Left ventricle myocardium superior (tissue), 1 donor: ENCODE measurements at regions not wholly inside any gene's neighbourhood (a gene's known extent, or its start where the extent isn't known, plus 50 kb on each side); places are given as distances from the start of the nearest gene placed in this dataset.

Source experiments
- ATAC-seq: fragments of 200-7000 bp; cut with Tn5 transposase; one replicate; pipeline ENCODE4 v1.9.1; 2020; ENCODE audit warnings: mild to moderate bottlenecking, moderate library complexity
- DNase-seq: peaks from one replicate; pipeline ENCODE4 v3.0.0-alpha.2; 2020
- intact Hi-C: fragments of 100-400 bp; cut with micrococcal nuclease; formaldehyde crosslinking; loops from one replicate; pipeline ENCODE4 v1.11.0; 2022
- donor health status: DM: no; HTN: yes; CAD: no; lungs with severe emphysema.

GRCh38 chr6:77979204-77979603 is 326.4 kb downstream of the MEI4 start:
- intact Hi-C loops: no loop called here
- DNase-seq (no peak), ATAC-seq (no peak)

- DNase-seq (no peak), ATAC-seq (no peak)
- intact Hi-C loops: no loop called here
Observed at GRCh38 chr6:77986380-77987034, 333.7 kb downstream of the MEI4 start.

DNA sequence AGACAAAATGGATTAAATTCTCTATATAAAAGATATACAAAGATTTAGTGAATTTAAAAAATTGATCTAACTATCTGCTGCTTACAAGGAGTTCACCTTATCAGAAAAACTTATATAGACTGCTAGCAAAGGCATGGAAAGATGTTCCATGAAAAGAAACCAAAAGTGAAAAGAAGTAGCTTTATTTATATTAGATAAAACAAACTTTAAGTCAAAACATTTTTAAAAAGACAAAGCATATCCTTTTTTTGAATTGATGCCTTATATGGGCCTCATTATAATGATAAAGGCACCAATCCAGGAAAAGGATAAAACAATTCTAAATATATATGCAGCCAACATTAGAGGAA is 334.2 kb downstream of the MEI4 start:
- ATAC-seq: no peak
- intact Hi-C loops: no loop called here
- no peak for DNase-seq

DNA sequence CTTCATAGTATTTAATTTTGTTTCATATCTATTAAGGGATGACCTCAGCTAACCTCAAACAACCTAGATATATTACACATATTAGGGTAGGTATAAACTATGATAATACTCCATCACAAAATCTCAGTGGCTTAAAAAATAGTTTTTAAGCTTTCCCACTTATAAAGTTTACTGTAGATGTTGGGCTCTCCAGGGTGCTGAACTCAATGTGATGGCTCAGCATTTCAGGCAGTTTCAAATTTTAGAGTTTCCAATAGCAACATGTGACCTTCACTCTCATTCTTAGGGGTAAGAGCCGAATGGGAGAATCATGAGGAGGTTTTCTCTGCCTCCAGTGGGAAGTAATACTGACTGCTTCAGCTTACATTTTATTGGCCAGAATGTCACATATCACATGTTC is 357.3 kb downstream of the MEI4 start:
- no peak for ATAC-seq
- intact Hi-C loops: no loop called here
- no peak for DNase-seq

GRCh38 chr6:78020586-78020985 is 367.7 kb downstream of the MEI4 start:
- DNase-seq: no peak
- no peak for ATAC-seq
- intact Hi-C loops: no loop called here

DNA sequence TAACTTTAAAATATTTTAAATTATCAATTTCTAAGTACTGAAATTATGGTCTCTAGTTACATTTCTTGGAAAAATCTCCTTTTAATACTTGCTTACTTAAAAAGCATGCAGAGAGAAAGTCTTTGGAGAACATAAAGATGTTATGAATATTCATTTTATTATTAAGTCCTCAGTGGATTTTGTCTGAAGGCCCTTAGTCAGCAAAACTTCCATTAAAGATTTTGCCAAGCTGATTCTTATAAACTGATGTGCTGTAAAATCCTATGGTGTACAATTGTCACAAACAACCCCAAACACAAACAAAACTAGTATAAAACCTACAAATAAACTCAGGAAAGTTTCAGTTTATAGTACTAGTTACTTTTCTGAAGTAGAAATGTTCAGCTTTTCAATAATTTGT is 372.7 kb downstream of the MEI4 start:
- no peak for DNase-seq
- no peak for ATAC-seq
- intact Hi-C loops: no loop called here

GRCh38 chr6:78031228-78031627 is 378.4 kb downstream of the MEI4 start:
- DNase-seq (no peak), ATAC-seq (no peak)
- intact Hi-C loops: no loop called here

- DNase-seq (no peak), ATAC-seq (no peak)
- intact Hi-C loops: no loop called here
Observed at GRCh38 chr6:78059171-78059570, 406.3 kb downstream of the MEI4 start.

DNA sequence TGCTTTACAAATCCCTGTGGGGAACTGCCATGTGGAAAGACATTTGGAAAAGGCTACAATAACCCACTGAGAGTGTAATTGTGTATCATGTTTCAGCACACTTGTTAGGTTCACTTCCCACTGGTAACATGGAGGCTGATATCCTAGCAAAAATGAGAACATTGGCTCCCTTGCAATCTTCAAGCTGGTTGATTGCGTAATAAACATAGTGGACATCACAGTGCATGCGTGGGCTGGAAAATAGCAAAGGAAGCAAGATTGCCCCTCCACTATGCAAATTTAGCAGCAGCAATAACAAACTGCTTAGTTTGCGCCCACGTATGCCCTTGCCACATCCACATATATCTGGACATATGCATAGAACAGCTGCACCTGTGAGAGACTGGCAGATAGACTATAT is 410.2 kb downstream of the MEI4 start:
- ATAC-seq (no peak), DNase-seq (no peak)
- intact Hi-C loops: no loop called here

DNA sequence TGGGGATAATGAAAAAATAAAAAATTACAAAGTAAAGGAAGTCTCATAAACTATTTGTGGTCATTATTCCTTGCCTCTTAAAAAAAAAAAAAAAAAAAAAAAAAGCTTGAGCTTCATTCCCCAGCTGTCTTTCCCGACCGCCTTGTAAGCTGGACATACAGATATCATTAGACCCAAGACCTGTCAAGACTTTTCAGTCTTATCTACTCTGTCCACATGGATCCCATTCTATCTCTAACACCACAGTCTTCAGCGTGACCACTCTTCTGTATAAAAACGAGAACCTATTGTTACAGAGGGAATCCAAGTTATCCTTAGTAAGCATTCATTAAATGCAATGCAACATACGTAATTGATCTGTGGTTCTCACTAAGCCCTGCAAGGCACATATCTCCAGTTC is 423.5 kb downstream of the MEI4 start:
- ATAC-seq: no peak
- intact Hi-C loops: no loop called here

DNA sequence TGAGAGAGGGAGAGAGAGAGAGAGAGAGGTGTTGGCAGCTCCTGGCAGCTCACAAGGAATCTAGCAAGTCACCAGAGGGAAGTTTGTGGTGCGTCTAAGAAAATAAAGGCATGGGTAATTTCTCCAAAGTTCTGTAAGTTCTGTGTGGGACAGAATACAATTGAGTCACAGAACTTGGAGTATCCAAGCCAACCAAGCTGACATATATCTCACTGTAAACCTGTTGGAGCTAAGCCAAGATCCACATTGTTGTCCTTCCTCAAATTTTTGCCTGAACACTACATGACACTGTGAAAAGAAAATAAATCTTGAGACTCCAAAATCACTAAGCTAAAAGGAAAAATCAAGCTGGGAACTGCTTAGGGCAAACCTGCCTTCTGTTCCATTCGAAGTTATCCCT is 436.7 kb downstream of the MEI4 start:
- DNase-seq (no peak), ATAC-seq (no peak)
- intact Hi-C loops: no loop called here

More for the DNA sequence above, 423.5 kb downstream of the MEI4 start:
- DNase-seq: no peak

GRCh38 chr6:78093906-78094305 is 441.1 kb downstream of the MEI4 start:
- intact Hi-C loops: no loop called here
- ATAC-seq: no peak
- no peak for DNase-seq

DNA sequence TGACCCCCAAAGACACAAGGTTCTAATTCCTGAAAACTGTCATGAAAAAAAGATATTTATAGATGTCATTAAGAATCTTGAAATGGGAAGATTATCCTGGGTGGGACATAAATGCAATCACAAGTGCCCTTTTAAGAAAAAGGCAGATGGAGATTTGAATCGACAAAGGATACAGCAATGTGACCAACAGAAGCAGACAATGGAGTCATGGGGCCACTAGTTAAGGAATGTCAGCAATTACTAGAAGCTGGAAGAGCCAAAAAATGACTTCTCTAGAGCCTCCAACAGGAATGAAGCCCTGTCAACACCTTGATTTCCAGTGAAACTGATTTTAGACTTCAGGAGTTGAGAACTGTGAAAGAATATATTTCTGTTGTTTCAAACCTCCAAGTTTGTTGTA is 448.5 kb downstream of the MEI4 start:
- intact Hi-C loops: no loop called here
- no peak for ATAC-seq
- DNase-seq: no peak

DNA sequence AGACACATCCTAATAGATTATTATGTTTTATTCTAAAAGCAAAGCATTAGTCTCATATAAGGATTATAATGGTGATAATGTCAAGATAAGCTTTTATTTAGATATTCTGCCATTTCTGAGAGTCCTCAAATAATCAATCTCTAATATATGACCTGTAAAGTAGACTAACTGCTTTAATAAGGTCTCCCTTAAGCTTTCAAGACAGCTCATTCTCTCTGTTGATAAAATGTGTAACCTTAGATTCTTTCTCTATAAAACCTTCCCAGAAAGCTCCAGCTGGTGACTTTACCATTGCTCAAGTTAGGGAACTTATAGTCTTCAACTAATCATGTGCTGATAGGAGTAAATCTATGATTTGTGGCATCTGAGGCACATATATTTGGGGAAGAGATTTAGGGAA is 457.8 kb downstream of the MEI4 start:
- DNase-seq (no peak), ATAC-seq (no peak)
- intact Hi-C loops: no loop called here

DNA sequence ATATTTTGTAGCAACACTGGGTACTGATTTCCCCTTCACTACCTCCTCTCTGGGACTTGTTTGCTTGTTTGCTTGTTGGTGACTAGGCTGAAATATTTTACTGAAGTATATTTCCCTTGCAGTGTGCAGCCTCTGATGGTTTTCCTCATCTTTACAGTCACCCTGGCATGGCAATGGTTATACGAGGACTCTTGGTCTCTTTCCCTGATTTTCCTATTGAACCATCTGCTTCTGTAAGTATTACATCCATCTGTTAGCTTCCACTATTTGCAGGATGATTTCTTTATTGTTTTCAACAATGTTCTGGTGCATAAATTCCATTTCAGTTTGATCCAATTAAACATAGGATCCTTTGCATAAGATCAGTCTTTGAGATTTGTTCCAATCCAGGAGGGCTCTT is 465.1 kb downstream of the MEI4 start:
- no peak for ATAC-seq
- no peak for DNase-seq
- intact Hi-C loops: no loop called here

DNA sequence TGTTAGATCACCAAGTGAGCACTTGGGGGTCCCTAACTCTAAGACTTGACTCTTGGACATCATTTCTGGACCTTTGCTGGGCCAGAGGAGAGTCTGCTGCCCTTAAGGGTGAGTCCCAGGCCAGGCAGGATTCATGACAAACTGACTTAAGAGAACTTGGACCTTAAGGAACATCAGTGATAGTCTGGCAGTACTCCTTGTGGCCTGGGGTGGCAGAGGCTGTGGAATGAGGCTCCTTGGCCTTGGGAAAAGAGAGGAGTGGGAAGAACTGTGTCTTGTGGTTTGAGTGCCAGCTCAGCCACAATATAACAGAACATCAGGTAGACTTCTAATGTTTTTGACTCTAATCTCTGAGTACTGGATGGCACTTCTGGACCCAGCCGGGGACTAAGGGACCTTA is 478.7 kb downstream of the MEI4 start:
- no peak for ATAC-seq
- no peak for DNase-seq
- intact Hi-C loops: no loop called here

- intact Hi-C loops: no loop called here
- DNase-seq (no peak), ATAC-seq (no peak)
Observed at GRCh38 chr6:78132671-78133410, 480.0 kb downstream of the MEI4 start.

DNA sequence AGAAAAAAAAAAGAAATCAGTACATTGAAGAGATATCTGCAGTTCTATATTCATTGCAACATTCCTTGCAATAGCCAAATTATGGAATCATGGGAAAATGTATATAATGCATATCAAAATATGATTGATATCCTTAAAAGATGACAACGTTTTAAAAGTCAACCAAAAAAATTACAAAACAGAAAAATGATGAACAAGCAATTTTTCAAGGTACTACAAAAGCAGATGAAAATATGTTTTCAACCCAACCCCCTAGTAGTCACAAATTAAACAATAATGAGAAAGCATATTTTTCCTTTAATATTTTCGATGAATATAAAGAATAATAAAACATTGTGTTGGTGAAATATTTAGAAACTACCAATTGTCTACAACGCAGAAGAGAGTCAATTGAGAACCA is 497.6 kb downstream of the MEI4 start:
- ATAC-seq (no peak), DNase-seq (no peak)
- intact Hi-C loops: no loop called here

DNA sequence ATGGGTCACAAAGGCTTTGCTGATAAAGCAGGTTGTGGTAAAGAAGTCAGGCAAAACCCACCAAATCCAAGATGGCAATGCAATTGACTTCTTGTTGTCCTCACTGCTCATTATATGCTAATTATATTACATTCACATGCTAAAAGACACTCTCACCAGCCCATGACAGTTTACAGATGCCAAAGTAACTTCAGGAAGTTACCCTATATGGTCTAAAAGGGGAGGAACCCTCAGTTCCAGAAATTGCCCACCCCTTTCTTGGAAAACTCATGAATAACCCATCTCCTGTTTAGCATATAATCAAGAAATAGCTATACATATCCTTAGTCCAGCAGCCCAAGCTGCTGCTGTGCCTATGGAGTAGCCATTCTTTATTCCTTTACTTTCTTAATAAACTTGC is 501.1 kb downstream of the MEI4 start:
- intact Hi-C loops: no loop called here
- no peak for ATAC-seq
- DNase-seq: no peak

GRCh38 chr6:78157606-78158005 is 504.8 kb downstream of the MEI4 start:
- ATAC-seq (no peak), DNase-seq (no peak)
- intact Hi-C loops: no loop called here

- no peak for ATAC-seq
- no peak for DNase-seq
Observed at GRCh38 chr6:78188891-78189290, 536.1 kb downstream of the MEI4 start.

More at GRCh38 chr6:78188891-78189290, 536.1 kb downstream of the MEI4 start:
- intact Hi-C loops: no loop called here
